Endodermal cell (in vitro differentiated cells): ENCODE measurements at regions not wholly inside any gene's neighbourhood (a gene's known extent, or its start where the extent isn't known, plus 50 kb on each side); places are given as distances from the start of the nearest gene placed in this dataset.

Experiments
- DNase-seq: peaks from one replicate; pipeline ENCODE4 v3.0.0-alpha.2; 2017
- H3K27ac ChIP-seq: 2 replicates; pipeline ENCODE4 v1.5.1; 2013; ENCODE audit warnings: mild to moderate bottlenecking, low read depth, low read length, moderate library complexity
- H3K27me3 ChIP-seq: 2 replicates; pipeline ENCODE4 v1.6.1; 2013; ENCODE audit warnings: mild to moderate bottlenecking, low read length, moderate library complexity; ENCODE audit not compliant: insufficient read depth, control insufficient read depth, poor library complexity, severe bottlenecking
- H3K36me3 ChIP-seq: 2 replicates; pipeline ENCODE4 v1.7.0; 2013; ENCODE audit warnings: mild to moderate bottlenecking, low read length, moderate library complexity; ENCODE audit not compliant: control insufficient read depth, insufficient read depth
- H3K4me1 ChIP-seq: one replicate; pipeline ENCODE4 v1.7.0; 2013; ENCODE audit warnings: low read length; ENCODE audit not compliant: control insufficient read depth, insufficient read depth
- H3K4me3 ChIP-seq: 2 replicates; pipeline ENCODE4 v1.5.1; 2013; ENCODE audit warnings: mild to moderate bottlenecking, low read length, moderate library complexity
- H3K9ac ChIP-seq: 2 replicates; pipeline ENCODE4 v1.6.1; 2013; ENCODE audit warnings: mild to moderate bottlenecking, low read length, moderate library complexity; ENCODE audit not compliant: poor library complexity, severe bottlenecking; ENCODE audit errors: extremely low read depth
- H3K9me3 ChIP-seq: 2 replicates; pipeline ENCODE4 v1.6.1; 2013; ENCODE audit warnings: mild to moderate bottlenecking, low read length, moderate library complexity; ENCODE audit not compliant: control insufficient read depth
- H3K27ac Mint-ChIP-seq: 2 replicates; pipeline ENCODE4 v1.8.0; 2020; ENCODE audit warnings: mixed read lengths
- H3K27me3 Mint-ChIP-seq: 2 replicates; pipeline ENCODE4 v1.8.0; 2021; ENCODE audit warnings: mild to moderate bottlenecking, mixed read lengths; ENCODE audit not compliant: insufficient read depth
- H3K36me3 Mint-ChIP-seq: 2 replicates; pipeline ENCODE4 v1.8.0; 2020; ENCODE audit warnings: low read depth, mixed read lengths
- H3K4me1 Mint-ChIP-seq: 2 replicates; pipeline ENCODE4 v1.8.0; 2020; ENCODE audit warnings: mixed read lengths
- H3K4me3 Mint-ChIP-seq: 2 replicates; pipeline ENCODE4 v1.8.0; 2020; ENCODE audit warnings: mild to moderate bottlenecking, moderate library complexity, mixed read lengths
- H3K9me3 Mint-ChIP-seq: 2 replicates; pipeline ENCODE4 v1.8.0; 2020; ENCODE audit warnings: mild to moderate bottlenecking, mixed read lengths
- CTCF ChIP-seq: fragments of 200-600 bp; sonication (generic); conservative IDR thresholded peaks from 2 replicates; pipeline ENCODE4 v1.5.0; 2021; ENCODE audit warnings: antibody characterized with exemption, mild to moderate bottlenecking
- WGBS, 2 experiments: methylation state at CpG; one replicate each; pipeline versions ENCODE4 v1.1.5 to v1.1.7; 2013; ENCODE audit warnings: missing lambda C conversion rate in 2 of 2, mixed read lengths in 1 of 2; ENCODE audit not compliant: insufficient coverage in 1 of 2, insufficient read length in 1 of 2; 5-methylcytosine and 5-hydroxymethylcytosine counted together

DNA sequence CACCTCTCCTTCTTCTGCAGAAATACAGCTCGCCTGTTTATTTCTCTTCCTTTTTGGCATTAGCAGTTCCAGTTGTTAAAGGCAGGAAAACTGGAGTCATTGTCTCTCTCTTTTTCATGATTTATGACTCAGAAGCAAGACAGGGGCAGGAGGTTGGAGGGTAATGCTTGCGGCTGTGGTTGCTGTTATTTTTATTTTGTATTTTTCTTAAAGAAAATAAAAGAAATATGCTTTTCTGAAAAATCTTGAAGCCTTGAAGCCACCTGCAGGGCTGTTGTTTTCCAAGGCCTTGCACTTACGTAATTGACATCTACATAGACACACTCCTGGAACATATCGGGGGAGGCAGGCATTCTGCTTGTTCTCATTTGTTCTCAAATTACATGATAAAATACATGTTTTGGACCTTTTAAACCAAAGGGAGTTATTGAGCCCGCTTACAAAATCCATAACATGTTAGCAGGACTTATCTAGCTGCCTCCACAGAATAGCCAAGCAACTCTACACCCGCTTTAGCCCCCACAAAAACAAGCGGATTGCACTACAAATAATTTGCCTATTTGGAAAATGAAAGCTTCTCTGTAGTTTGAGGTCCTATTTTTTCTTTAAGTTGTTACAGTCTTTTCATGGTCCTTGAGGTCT lies 1004.6 kb upstream of the NR2F2 start:
- no peaks in the 10 kb centered on the region for H3K36me3 Mint-ChIP-seq
- WGBS, 2 experiments = 90 to 92% methylated on average over 4 to 6 of the region's 7 CpGs
- H3K9me3 Mint-ChIP-seq = no peaks in the 10 kb centered on the region
- Histone ChIP-seq H3K27me3 (peaks cover 45% of the 10 kb centered on the region), H3K9ac (no peak overlapping the region), H3K9me3 (no peaks in the 10 kb centered on the region), H3K4me3 (no peak overlapping the region), H3K4me1 (peaks cover 2% of the 10 kb centered on the region), H3K36me3 (no peaks in the 10 kb centered on the region), H3K27ac (no peak overlapping the region)
- no peak overlapping the region for H3K27ac Mint-ChIP-seq
- no peak for TF ChIP-seq CTCF
- peaks cover 4% of the 10 kb centered on the region for H3K4me1 Mint-ChIP-seq
- peaks cover 24% of the 10 kb centered on the region for H3K27me3 Mint-ChIP-seq
- no peak for DNase-seq
- peak overlapping the region; percentile 54 for H3K4me3 Mint-ChIP-seq

DNA sequence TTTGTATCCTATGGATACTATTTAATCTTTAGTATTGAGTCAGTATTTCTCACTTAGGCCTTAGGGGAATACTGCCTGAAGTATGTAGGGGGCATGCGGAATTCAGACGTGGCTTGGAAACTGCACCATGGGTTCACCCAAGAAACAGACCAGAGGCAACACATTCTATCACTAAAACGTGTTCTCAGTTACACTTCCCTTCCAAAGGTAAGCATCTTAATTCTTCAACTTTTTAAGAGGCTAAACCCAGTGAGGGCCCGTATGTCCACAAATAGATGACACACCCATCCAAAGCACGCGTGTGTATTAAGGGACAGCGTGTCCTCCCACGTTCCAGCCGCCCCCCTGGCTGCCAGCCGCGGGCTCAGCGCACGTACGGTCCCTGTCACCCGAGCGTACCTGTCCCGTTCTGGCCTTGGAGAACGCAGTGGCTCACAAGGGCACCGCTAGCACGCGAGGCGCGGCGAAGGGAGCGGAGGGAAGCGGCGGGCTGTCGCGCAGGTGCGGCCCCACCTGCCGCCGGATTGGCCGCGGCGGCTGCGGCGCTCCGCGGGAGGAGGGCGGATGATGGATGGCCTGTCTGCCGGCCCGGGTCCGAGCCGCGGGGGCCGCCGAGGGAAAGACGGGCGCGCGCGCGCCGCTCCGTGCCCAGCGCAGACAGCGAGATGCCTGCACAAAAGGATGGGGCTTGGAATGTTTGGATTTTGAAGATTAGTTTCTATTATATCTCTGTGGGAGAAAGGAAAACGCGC lies 1003.9 kb upstream of the NR2F2 start:
- Mint-ChIP-seq H3K9me3 (no peaks in the 10 kb centered on the region), H3K4me1 (peaks cover 4% of the 10 kb centered on the region), H3K36me3 (no peaks in the 10 kb centered on the region), H3K4me3 (peak overlapping the region; percentile 54), H3K27me3 (peaks cover 24% of the 10 kb centered on the region), H3K27ac (no peak overlapping the region)
- H3K4me1 ChIP-seq = peaks cover 2% of the 10 kb centered on the region
- peak overlapping the region; percentile 78 for H3K4me3 ChIP-seq
- H3K36me3 ChIP-seq = no peaks in the 10 kb centered on the region
- peaks cover 45% of the 10 kb centered on the region for H3K27me3 ChIP-seq
- no peak for TF ChIP-seq CTCF
- WGBS, 2 experiments = 7 to 10% methylated on average over 25 to 59 of the region's 59 CpGs
- no peaks in the 10 kb centered on the region for H3K9me3 ChIP-seq
- no peak overlapping the region for H3K27ac ChIP-seq
- H3K9ac ChIP-seq = no peak overlapping the region
- DNase-seq = peak; percentile 76

GRCh38 chr15:95327183-95327525 lies 1003.3 kb upstream of the NR2F2 start:
- Histone ChIP-seq H3K9ac (no peak overlapping the region), H3K27ac (no peak overlapping the region), H3K4me1 (peaks cover 2% of the 10 kb centered on the region), H3K36me3 (no peaks in the 10 kb centered on the region), H3K9me3 (no peaks in the 10 kb centered on the region), H3K4me3 (peak overlapping the region; percentile 78), H3K27me3 (peaks cover 45% of the 10 kb centered on the region)
- H3K9me3 Mint-ChIP-seq = no peaks in the 10 kb centered on the region
- H3K27ac Mint-ChIP-seq = no peak overlapping the region
- no peaks in the 10 kb centered on the region for H3K36me3 Mint-ChIP-seq
- peaks cover 4% of the 10 kb centered on the region for H3K4me1 Mint-ChIP-seq
- no peak for DNase-seq
- WGBS, 2 experiments = 25 to 29% methylated on average over 5 to 7 of the region's 10 CpGs
- H3K4me3 Mint-ChIP-seq = peak overlapping the region; percentile 54
- no peak for TF ChIP-seq CTCF
- H3K27me3 Mint-ChIP-seq = peaks cover 24% of the 10 kb centered on the region
